Liver (tissue), 8 donors: ENCODE measurements at regions not wholly inside any gene's neighbourhood (a gene's known extent, or its start where the extent isn't known, plus 50 kb on each side); places are given as distances from the start of the nearest gene placed in this dataset.
"Not testable (repeated sequence)": the region's sequence is repeated elsewhere in the genome, so short reads cannot be mapped to it uniquely, and the experiment has no call there.

Experiments used
- DNase-seq: peaks from one replicate; pipeline ENCODE4 v3.0.0-alpha.2; 2017; ENCODE audit warnings: low spot score
- H3K27ac ChIP-seq, 2 donors: one replicate each; pipeline ENCODE4 v1.7.0; 2013; ENCODE audit warnings: inconsistent platforms in 2 of 2, low read length in 2 of 2, control low read depth in 1 of 2, low read depth in 1 of 2, mild to moderate bottlenecking in 1 of 2
- H3K27me3 ChIP-seq, 4 donors: one replicate each; pipeline versions ENCODE4 v1.6.1 to v1.7.0; 2013; ENCODE audit warnings: low read length in 3 of 4, inconsistent platforms in 1 of 4, mild to moderate bottlenecking in 1 of 4, moderate library complexity in 1 of 4; ENCODE audit not compliant: control insufficient read depth in 4 of 4, insufficient read depth in 4 of 4
- H3K36me3 ChIP-seq, 4 donors: one replicate each; pipeline versions ENCODE4 v1.6.1 to v1.7.0; 2013; ENCODE audit warnings: low read length in 3 of 4, mild to moderate bottlenecking in 3 of 4, low read depth in 1 of 4, moderate library complexity in 1 of 4; ENCODE audit not compliant: control insufficient read depth in 4 of 4, insufficient read depth in 3 of 4
- H3K4me1 ChIP-seq, 4 donors: one replicate each; pipeline versions ENCODE4 v1.6.1 to v1.7.0; 2013; ENCODE audit warnings: low read length in 3 of 4, mild to moderate bottlenecking in 3 of 4, moderate library complexity in 1 of 4; ENCODE audit not compliant: control insufficient read depth in 4 of 4, insufficient read depth in 4 of 4
- H3K4me3 ChIP-seq, 3 donors: one replicate each; pipeline versions ENCODE4 v1.6.1 to v1.7.0; 2013; ENCODE audit warnings: low read length in 3 of 3, control low read depth in 1 of 3, low read depth in 1 of 3, mild to moderate bottlenecking in 1 of 3
- H3K9ac ChIP-seq, 2 donors: one replicate each; pipeline ENCODE4 v1.7.0; 2013; ENCODE audit warnings: low read length in 2 of 2, mild to moderate bottlenecking in 2 of 2, moderate library complexity in 2 of 2, control low read depth in 1 of 2, low read depth in 1 of 2
- H3K9me3 ChIP-seq, 4 donors: one replicate each; pipeline versions ENCODE4 v1.6.1 to v1.7.0; 2013; ENCODE audit warnings: low read length in 3 of 4; ENCODE audit not compliant: control insufficient read depth in 4 of 4
- ATF3 ChIP-seq: IDR thresholded peaks from 2 replicates; pipeline ENCODE4 v1.6.1; 2016; ENCODE audit warnings: antibody characterized with exemption
- CTCF ChIP-seq: fragments of 150-350 bp; IDR thresholded peaks from 2 replicates; pipeline ENCODE4 v1.5.1; 2017; ENCODE audit warnings: improper control_type of control experiment, low read depth, low read length; ENCODE audit not compliant: missing input control
- EGR1 ChIP-seq, 2 donors: IDR thresholded peaks; 2 replicates each; pipeline ENCODE4 v1.6.1; 2016 to 2018; ENCODE audit warnings: antibody characterized with exemption in 2 of 2, low read depth in 2 of 2
- FOXA1 ChIP-seq: IDR thresholded peaks from 2 replicates; pipeline ENCODE4 v1.6.1; 2016; ENCODE audit warnings: antibody characterized with exemption
- FOXA2 ChIP-seq: IDR thresholded peaks from 2 replicates; pipeline ENCODE4 v1.6.1; 2016; ENCODE audit warnings: antibody characterized with exemption
- GABPA ChIP-seq, 2 donors: IDR thresholded peaks in 1 of 2; conservative IDR thresholded peaks in 1 of 2; 2 replicates each; pipeline ENCODE4 v1.6.1; 2016; ENCODE audit warnings: antibody characterized with exemption in 2 of 2, mild to moderate bottlenecking in 1 of 2, moderate library complexity in 1 of 2
- HNF4A ChIP-seq, 2 donors: conservative IDR thresholded peaks; 2 replicates each; pipeline ENCODE4 v1.6.1; 2016; ENCODE audit warnings: antibody characterized with exemption in 2 of 2, mild to moderate bottlenecking in 2 of 2
- MAX ChIP-seq: IDR thresholded peaks from 2 replicates; pipeline ENCODE4 v1.6.1; 2016; ENCODE audit warnings: antibody characterized with exemption
- NR2F2 ChIP-seq: IDR thresholded peaks from 2 replicates; pipeline ENCODE4 v1.6.1; 2016; ENCODE audit warnings: antibody characterized with exemption
- RAD21 ChIP-seq, 2 donors: IDR thresholded peaks; 2 replicates each; pipeline ENCODE4 v1.6.1; 2016; ENCODE audit warnings: antibody characterized with exemption in 2 of 2, mild to moderate bottlenecking in 2 of 2
- REST ChIP-seq: IDR thresholded peaks from 2 replicates; pipeline ENCODE4 v1.6.1; 2016; ENCODE audit warnings: antibody characterized with exemption, mild to moderate bottlenecking
- RXRA ChIP-seq, 2 donors: IDR thresholded peaks; 2 replicates each; pipeline ENCODE4 v1.6.1; 2017 to 2018; ENCODE audit warnings: antibody characterized with exemption in 2 of 2, mild to moderate bottlenecking in 1 of 2
- SP1 ChIP-seq: IDR thresholded peaks from 2 replicates; pipeline ENCODE4 v1.6.1; 2018; ENCODE audit warnings: antibody characterized with exemption, mild to moderate bottlenecking
- TAF1 ChIP-seq: conservative IDR thresholded peaks from 2 replicates; pipeline ENCODE4 v1.6.1; 2016; ENCODE audit warnings: antibody characterized with exemption, mild to moderate bottlenecking
- YY1 ChIP-seq: IDR thresholded peaks from 2 replicates; pipeline ENCODE4 v1.6.1; 2016; ENCODE audit warnings: antibody characterized with exemption, mild to moderate bottlenecking
- ZBTB33 ChIP-seq: IDR thresholded peaks from 2 replicates; pipeline ENCODE4 v1.6.1; 2016; ENCODE audit warnings: antibody characterized with exemption
- WGBS: extraction: QIAGEN DNeasy Blood & Tissue Kit; methylation state at CpG from one replicate; pipeline ENCODE4 v1.1.7; 2013; 5-methylcytosine and 5-hydroxymethylcytosine counted together
- donor health status: healthy.
- donor health status: healthy.
- donor health status: healthy.
- donor health status: healthy.
- donor health status: healthy.

GRCh38 chr14:29410581-29410980 lies 517.1 kb downstream of the PRKD1 start (continued):
- TF ChIP-seq CTCF: no peak
- TF ChIP-seq GABPA (IDR thresholded peaks at IDR 0.05 in 1 of 2, conservative IDR thresholded peaks at IDR 0.05 in 1 of 2): no peak
- TF ChIP-seq SP1: no peak
- TF ChIP-seq EGR1 (IDR thresholded peaks at IDR 0.05; ENCODE audit: low read depth in 2 of 2): no peak

GRCh38 chr14:29414931-29415330 lies 512.7 kb downstream of the PRKD1 start:
- not testable (repeated sequence) for H3K9ac ChIP-seq, H3K27ac ChIP-seq, H3K9me3 ChIP-seq, H3K36me3 ChIP-seq, H3K4me1 ChIP-seq, DNase-seq, H3K4me3 ChIP-seq, H3K27me3 ChIP-seq
- WGBS: 65% methylated on average over 5 of the region's 5 CpGs

- Histone ChIP-seq H3K4me3 (no peak overlapping the region), H3K4me1 (no peaks in the 10 kb centered on the region), H3K27ac (no peak overlapping the region), H3K27me3 (no peaks in the 10 kb centered on the region), H3K9ac (no peak overlapping the region), H3K36me3 (no peaks in the 10 kb centered on the region), H3K9me3 (no peaks in the 10 kb centered on the region)
- no peak for DNase-seq
- no peak for TF ChIP-seq RAD21 (IDR thresholded peaks at IDR 0.05)
- no peak for TF ChIP-seq ATF3
- TF ChIP-seq MAX: no peak
- no peak for TF ChIP-seq YY1
- TF ChIP-seq FOXA1: no peak
- no peak for TF ChIP-seq REST
- TF ChIP-seq EGR1 (IDR thresholded peaks at IDR 0.05; ENCODE audit: low read depth in 2 of 2): no peak
- TF ChIP-seq HNF4A (conservative IDR thresholded peaks at IDR 0.05): no peak
- no peak for TF ChIP-seq RXRA (IDR thresholded peaks at IDR 0.05)
- no peak for TF ChIP-seq TAF1
- TF ChIP-seq NR2F2: no peak
- no peak for TF ChIP-seq ZBTB33
- no peak for TF ChIP-seq FOXA2
- TF ChIP-seq CTCF: no peak
- WGBS: 46% methylated on average over 1 of the region's 1 CpG
Observed at GRCh38 chr14:29419736-29420135, 507.9 kb downstream of the PRKD1 start.
